ENCODE measurements at regions not wholly inside any gene's neighbourhood (a gene's known extent, or its start where the extent isn't known, plus 50 kb on each side); places are given as distances from the start of the nearest gene placed in this dataset.

GRCh38 chr5:20294696-20295095 lies 306.7 kb upstream of the CDH18 start (continued):
- TF ChIP-seq ELK1 (IDR thresholded peaks at IDR 0.05; ENCODE audit: low read depth, low read length): no peak
- TF ChIP-seq USF1 (IDR thresholded peaks at IDR 0.05; ENCODE audit: borderline replicate concordance, extremely low read length, insufficient read depth, low read depth, low read length): no peak
- TF ChIP-seq HCFC1 (IDR thresholded peaks at IDR 0.05; ENCODE audit: low read length): no peak

- WGBS (ENCODE audit: insufficient coverage, insufficient replicate concordance, low lambda C conversion rate, missing lambda C conversion rate): 0% methylated on average over 3 of the region's 3 CpGs
- Histone ChIP-seq H3K9me3 (replicated peaks; ENCODE audit: control insufficient read depth, insufficient read depth, low read length) (no peaks in the 10 kb centered on the region), H4K20me1 (ENCODE audit: control insufficient read depth, insufficient read depth) (no peaks in the 10 kb centered on the region), H3K79me2 (ENCODE audit: control insufficient read depth, insufficient read depth, low read length) (no peaks in the 10 kb centered on the region), H3K9ac (ENCODE audit: control insufficient read depth, insufficient read depth, low read length) (no peak overlapping the region), H2AFZ (ENCODE audit: control insufficient read depth, low read depth, low read length) (no peak overlapping the region), H3K36me3 (ENCODE audit: control insufficient read depth in 2 of 2, insufficient read depth in 2 of 2, low read length in 1 of 2) (no peaks in the 10 kb centered on the region), H3K27me3 (replicated peaks in 1 of 2; ENCODE audit: control insufficient read depth in 2 of 2, insufficient read depth in 2 of 2, low read length in 1 of 2) (no peaks in the 10 kb centered on the region), H3K4me3 (no peak overlapping the region), H3K4me1 (ENCODE audit: control insufficient read depth, insufficient read depth, low read length) (no peaks in the 10 kb centered on the region), H3K4me2 (ENCODE audit: control insufficient read depth, insufficient read depth) (no peak overlapping the region), H3K27ac (ENCODE audit: control insufficient read depth, insufficient read depth) (no peak overlapping the region)
- TF ChIP-seq ASH2L (IDR thresholded peaks at IDR 0.05; ENCODE audit: borderline replicate concordance, low read depth): no peak
- no peak for TF ChIP-seq SUZ12 (IDR thresholded peaks at IDR 0.05; ENCODE audit: unreplicated experiment)
- DNase-seq (ENCODE audit: low read depth, low spot score) (no peak), FAIRE-seq (no peak), ATAC-seq (no peak)
- ChIA-PET CTCF (no interaction called here), SMC1A (ENCODE audit: uncharacterized antibody, unreplicated experiment) (no interaction called here), POLR2A (no interaction called here), RAD21 (ENCODE audit: unreplicated experiment) (no interaction called here)
- BruUV-seq (replicated peaks): no TSS peak
- intact Hi-C loops (cut with micrococcal nuclease; ENCODE audit: unreplicated experiment): no loop called here
- in situ Hi-C loops (cut with MboI): no loop called here
Observed at GRCh38 chr5:20291766-20292165, 303.8 kb upstream of the CDH18 start.

Measured in GM12878 (cell line).